Activated CD8-positive, alpha-beta memory T cell treated with anti-CD3 and anti-CD28 coated beads for 1 hour (primary cell): ENCODE measurements at regions not wholly inside any gene's neighbourhood (a gene's known extent, or its start where the extent isn't known, plus 50 kb on each side); places are given as distances from the start of the nearest gene placed in this dataset.

Source experiments
- DNase-seq, 2 donors: peaks; one replicate each; pipeline ENCODE4 v3.0.0-alpha.2; 2020; ENCODE audit warnings: low read depth in 1 of 2; ENCODE audit errors: extremely low read depth in 1 of 2

- no peak for DNase-seq
Measured at GRCh38 chr7:35581605-35582210, 113.2 kb downstream of the HERPUD2 start.

GRCh38 chr7:35576031-35576573, 118.8 kb downstream of the HERPUD2 start:
- no peak for DNase-seq

GRCh38 chr7:35571611-35572240, 123.2 kb downstream of the HERPUD2 start:
- DNase-seq: no peak

GRCh38 chr7:35570937-35571336, 124.0 kb downstream of the HERPUD2 start:
- no peak for DNase-seq

- DNase-seq: no peak
Measured at GRCh38 chr7:35565927-35566326, 129.0 kb downstream of the HERPUD2 start.

- DNase-seq: no peak
Measured at GRCh38 chr7:35558841-35559240, 136.1 kb downstream of the HERPUD2 start.

- DNase-seq: no peak
Measured at GRCh38 chr7:35556515-35557471, 138.1 kb downstream of the HERPUD2 start.

GRCh38 chr7:35555934-35556333, 139.0 kb downstream of the HERPUD2 start:
- DNase-seq: no peak

GRCh38 chr7:35555386-35555785, 139.5 kb downstream of the HERPUD2 start:
- no peak for DNase-seq

GRCh38 chr7:35553519-35553918, 141.4 kb downstream of the HERPUD2 start:
- no peak for DNase-seq

- DNase-seq: no peak
Measured at GRCh38 chr7:35552691-35553090, 142.2 kb downstream of the HERPUD2 start.

GRCh38 chr7:35551321-35552081, 143.4 kb downstream of the HERPUD2 start:
- no peak for DNase-seq

- DNase-seq: no peak
Measured at GRCh38 chr7:35550831-35551230, 144.1 kb downstream of the HERPUD2 start.

GRCh38 chr7:35549781-35550180, 145.2 kb downstream of the HERPUD2 start:
- no peak for DNase-seq

GRCh38 chr7:35548291-35548690, 146.6 kb downstream of the HERPUD2 start:
- no peak for DNase-seq

GRCh38 chr7:35546691-35547429, 148.1 kb downstream of the HERPUD2 start:
- DNase-seq: no peak

- no peak for DNase-seq
Measured at GRCh38 chr7:35545831-35546230, 149.1 kb downstream of the HERPUD2 start.

- no peak for DNase-seq
Measured at GRCh38 chr7:35544028-35544742, 150.8 kb downstream of the HERPUD2 start.
